ENCODE measurements at regions not wholly inside any gene's neighbourhood (a gene's known extent, or its start where the extent isn't known, plus 50 kb on each side); places are given as distances from the start of the nearest gene placed in this dataset.

GRCh38 chr11:105401269-105401809, 208.5 kb upstream of the GRIA4 start:
- H3K9ac ChIP-seq (ENCODE audit: low read length), result no peak overlapping the region
- no peaks in the 10 kb centered on the region for H3K4me1 ChIP-seq (ENCODE audit: control insufficient read depth in 2 of 2, insufficient read depth in 2 of 2, low read length in 2 of 2)
- H3K36me3 ChIP-seq (replicated peaks in 1 of 2; ENCODE audit: control extremely low read depth in 1 of 2, control insufficient read depth in 1 of 2, extremely low read depth in 1 of 2, insufficient read depth in 2 of 2, low read length in 1 of 2), result no peaks in the 10 kb centered on the region
- H3K9me3 ChIP-seq (ENCODE audit: control extremely low read depth in 1 of 3, control insufficient read depth in 2 of 3, insufficient read depth in 1 of 3, low read length in 2 of 3), result no peaks in the 10 kb centered on the region
- no peaks in the 10 kb centered on the region for H3K27me3 ChIP-seq (replicated peaks in 1 of 4; ENCODE audit: control extremely low read depth in 1 of 4, control insufficient read depth in 3 of 4, insufficient read depth in 4 of 4, low read length in 3 of 4)
- no peak for DNase-seq
- Mint-ChIP-seq H3K4me1 (no peaks in the 10 kb centered on the region), H3K4me3 (no peak overlapping the region), H3K27ac (no peak overlapping the region), H3K9me3 (ENCODE audit: insufficient read depth) (peaks cover 3% of the 10 kb centered on the region), H3K27me3 (no peaks in the 10 kb centered on the region)
- no peak for TF ChIP-seq CTCF (IDR thresholded peaks at IDR 0.05)
- no peak for TF ChIP-seq EZH2 (IDR thresholded peaks at IDR 0.05; ENCODE audit: borderline replicate concordance, insufficient read depth, low read depth, low read length, poor library complexity, severe bottlenecking)
- H3K79me2 ChIP-seq (ENCODE audit: control insufficient read depth, insufficient read depth, low read length), result no peaks in the 10 kb centered on the region
- POLR2A ChIA-PET, result no interaction called here
- H3K4me3 ChIP-seq (ENCODE audit: control extremely low read depth in 1 of 5, extremely low read depth in 1 of 5, insufficient read depth in 1 of 5, low read depth in 2 of 5, low read length in 4 of 5), result no peak overlapping the region
- WGBS (ENCODE audit: insufficient coverage), result no CpG with 5 or more reads among the region's 2 CpGs
- H3K27ac ChIP-seq (ENCODE audit: low read length in 2 of 2), result no peak overlapping the region
- no peak overlapping the region for H2AFZ ChIP-seq (ENCODE audit: insufficient read depth, low read depth, low read length, poor library complexity, severe bottlenecking)
- no peaks in the 10 kb centered on the region for H4K20me1 ChIP-seq (ENCODE audit: control insufficient read depth, insufficient read depth, low read length, poor library complexity, severe bottlenecking)
- CTCF ChIA-PET, result no interaction called here
- ATAC-seq (ENCODE audit: low read depth), result no peak
- intact Hi-C loops (cut with micrococcal nuclease), result no loop called here
- no peak overlapping the region for H3K4me2 ChIP-seq (replicated peaks; ENCODE audit: low read depth, low read length, poor library complexity, severe bottlenecking)

GRCh38 chr11:105399511-105399910, 210.4 kb upstream of the GRIA4 start:
- H3K4me1 Mint-ChIP-seq, result no peaks in the 10 kb centered on the region
- H3K36me3 ChIP-seq (replicated peaks in 1 of 2; ENCODE audit: control extremely low read depth in 1 of 2, control insufficient read depth in 1 of 2, extremely low read depth in 1 of 2, insufficient read depth in 2 of 2, low read length in 1 of 2), result no peaks in the 10 kb centered on the region
- H3K9ac ChIP-seq (ENCODE audit: low read length), result no peak overlapping the region
- intact Hi-C loops (cut with micrococcal nuclease), result no loop called here
- WGBS (ENCODE audit: insufficient coverage), result no CpG with 5 or more reads among the region's 6 CpGs
- TF ChIP-seq EZH2 (IDR thresholded peaks at IDR 0.05; ENCODE audit: borderline replicate concordance, insufficient read depth, low read depth, low read length, poor library complexity, severe bottlenecking), result no peak
- no peak overlapping the region for H3K4me3 Mint-ChIP-seq
- H3K9me3 ChIP-seq (ENCODE audit: control extremely low read depth in 1 of 3, control insufficient read depth in 2 of 3, insufficient read depth in 1 of 3, low read length in 2 of 3), result no peaks in the 10 kb centered on the region
- POLR2A ChIA-PET, result no interaction called here
- H2AFZ ChIP-seq (ENCODE audit: insufficient read depth, low read depth, low read length, poor library complexity, severe bottlenecking), result no peak overlapping the region
- no peak overlapping the region for H3K27ac Mint-ChIP-seq
- ATAC-seq (ENCODE audit: low read depth), result no peak
- no peaks in the 10 kb centered on the region for H3K4me1 ChIP-seq (ENCODE audit: control insufficient read depth in 2 of 2, insufficient read depth in 2 of 2, low read length in 2 of 2)
- peaks cover 3% of the 10 kb centered on the region for H3K9me3 Mint-ChIP-seq (ENCODE audit: insufficient read depth)
- H3K27ac ChIP-seq (ENCODE audit: low read length in 2 of 2), result no peak overlapping the region
- H3K4me2 ChIP-seq (replicated peaks; ENCODE audit: low read depth, low read length, poor library complexity, severe bottlenecking), result no peak overlapping the region
- H4K20me1 ChIP-seq (ENCODE audit: control insufficient read depth, insufficient read depth, low read length, poor library complexity, severe bottlenecking), result no peaks in the 10 kb centered on the region
- CTCF ChIA-PET, result no interaction called here
- H3K79me2 ChIP-seq (ENCODE audit: control insufficient read depth, insufficient read depth, low read length), result no peaks in the 10 kb centered on the region
- no peak for DNase-seq
- no peaks in the 10 kb centered on the region for H3K27me3 ChIP-seq (replicated peaks in 1 of 4; ENCODE audit: control extremely low read depth in 1 of 4, control insufficient read depth in 3 of 4, insufficient read depth in 4 of 4, low read length in 3 of 4)
- no peaks in the 10 kb centered on the region for H3K27me3 Mint-ChIP-seq
- H3K4me3 ChIP-seq (ENCODE audit: control extremely low read depth in 1 of 5, extremely low read depth in 1 of 5, insufficient read depth in 1 of 5, low read depth in 2 of 5, low read length in 4 of 5), result no peak overlapping the region

Data from B cell (primary cell).